ENCODE measurements at regions not wholly inside any gene's neighbourhood (a gene's known extent, or its start where the extent isn't known, plus 50 kb on each side); places are given as distances from the start of the nearest gene placed in this dataset.

GRCh38 chr22:48754611-48755058, 1073.0 kb downstream of the BRD1 start:
- TF ChIP-seq ESRRG (CRISPR knock-in tag; IDR thresholded peaks at IDR 0.05), result no peak
- TF ChIP-seq ZNF8 (CRISPR knock-in tag; IDR thresholded peaks at IDR 0.05), result no peak
- TF ChIP-seq, protein P1, sequence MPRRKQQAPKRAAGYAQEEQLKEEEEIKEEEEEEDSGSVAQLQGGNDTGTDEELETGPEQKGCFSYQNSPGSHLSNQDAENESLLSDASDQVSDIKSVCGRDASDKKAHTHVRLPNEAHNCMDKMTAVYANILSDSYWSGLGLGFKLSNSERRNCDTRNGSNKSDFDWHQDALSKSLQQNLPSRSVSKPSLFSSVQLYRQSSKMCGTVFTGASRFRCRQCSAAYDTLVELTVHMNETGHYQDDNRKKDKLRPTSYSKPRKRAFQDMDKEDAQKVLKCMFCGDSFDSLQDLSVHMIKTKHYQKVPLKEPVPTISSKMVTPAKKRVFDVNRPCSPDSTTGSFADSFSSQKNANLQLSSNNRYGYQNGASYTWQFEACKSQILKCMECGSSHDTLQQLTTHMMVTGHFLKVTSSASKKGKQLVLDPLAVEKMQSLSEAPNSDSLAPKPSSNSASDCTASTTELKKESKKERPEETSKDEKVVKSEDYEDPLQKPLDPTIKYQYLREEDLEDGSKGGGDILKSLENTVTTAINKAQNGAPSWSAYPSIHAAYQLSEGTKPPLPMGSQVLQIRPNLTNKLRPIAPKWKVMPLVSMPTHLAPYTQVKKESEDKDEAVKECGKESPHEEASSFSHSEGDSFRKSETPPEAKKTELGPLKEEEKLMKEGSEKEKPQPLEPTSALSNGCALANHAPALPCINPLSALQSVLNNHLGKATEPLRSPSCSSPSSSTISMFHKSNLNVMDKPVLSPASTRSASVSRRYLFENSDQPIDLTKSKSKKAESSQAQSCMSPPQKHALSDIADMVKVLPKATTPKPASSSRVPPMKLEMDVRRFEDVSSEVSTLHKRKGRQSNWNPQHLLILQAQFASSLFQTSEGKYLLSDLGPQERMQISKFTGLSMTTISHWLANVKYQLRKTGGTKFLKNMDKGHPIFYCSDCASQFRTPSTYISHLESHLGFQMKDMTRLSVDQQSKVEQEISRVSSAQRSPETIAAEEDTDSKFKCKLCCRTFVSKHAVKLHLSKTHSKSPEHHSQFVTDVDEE (CRISPR knock-in tag; IDR thresholded peaks at IDR 0.05), result no peak
- TF ChIP-seq RARB (CRISPR knock-in tag; IDR thresholded peaks at IDR 0.05), result no peak
- no peak for TF ChIP-seq ARNTL (CRISPR knock-in tag; IDR thresholded peaks at IDR 0.05; ENCODE audit: borderline replicate concordance, low read depth)
- TF ChIP-seq PPARA (CRISPR knock-in tag; IDR thresholded peaks at IDR 0.05; ENCODE audit: borderline replicate concordance), result no peak
- no peak for TF ChIP-seq ZFP3 (CRISPR knock-in tag; IDR thresholded peaks at IDR 0.05)
- TF ChIP-seq ZFP30 (CRISPR knock-in tag; IDR thresholded peaks at IDR 0.05), result no peak
- no peak for TF ChIP-seq BACH2 (CRISPR knock-in tag; IDR thresholded peaks at IDR 0.05; ENCODE audit: borderline replicate concordance)
- TF ChIP-seq, protein P2, sequence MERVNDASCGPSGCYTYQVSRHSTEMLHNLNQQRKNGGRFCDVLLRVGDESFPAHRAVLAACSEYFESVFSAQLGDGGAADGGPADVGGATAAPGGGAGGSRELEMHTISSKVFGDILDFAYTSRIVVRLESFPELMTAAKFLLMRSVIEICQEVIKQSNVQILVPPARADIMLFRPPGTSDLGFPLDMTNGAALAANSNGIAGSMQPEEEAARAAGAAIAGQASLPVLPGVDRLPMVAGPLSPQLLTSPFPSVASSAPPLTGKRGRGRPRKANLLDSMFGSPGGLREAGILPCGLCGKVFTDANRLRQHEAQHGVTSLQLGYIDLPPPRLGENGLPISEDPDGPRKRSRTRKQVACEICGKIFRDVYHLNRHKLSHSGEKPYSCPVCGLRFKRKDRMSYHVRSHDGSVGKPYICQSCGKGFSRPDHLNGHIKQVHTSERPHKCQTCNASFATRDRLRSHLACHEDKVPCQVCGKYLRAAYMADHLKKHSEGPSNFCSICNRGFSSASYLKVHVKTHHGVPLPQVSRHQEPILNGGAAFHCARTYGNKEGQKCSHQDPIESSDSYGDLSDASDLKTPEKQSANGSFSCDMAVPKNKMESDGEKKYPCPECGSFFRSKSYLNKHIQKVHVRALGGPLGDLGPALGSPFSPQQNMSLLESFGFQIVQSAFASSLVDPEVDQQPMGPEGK (CRISPR knock-in tag; IDR thresholded peaks at IDR 0.05; ENCODE audit: borderline replicate concordance), result no peak
- no peak for TF ChIP-seq OSR1 (CRISPR knock-in tag; IDR thresholded peaks at IDR 0.05)
- no peak for TF ChIP-seq GLIS3 (CRISPR knock-in tag; IDR thresholded peaks at IDR 0.05)
- no peak for TF ChIP-seq CREB5 (CRISPR knock-in tag; IDR thresholded peaks at IDR 0.05; ENCODE audit: low read depth)
- TF ChIP-seq ZNF565 (CRISPR knock-in tag; conservative IDR thresholded peaks at IDR 0.05; ENCODE audit: low read depth), result no peak
- TF ChIP-seq, protein P3, sequence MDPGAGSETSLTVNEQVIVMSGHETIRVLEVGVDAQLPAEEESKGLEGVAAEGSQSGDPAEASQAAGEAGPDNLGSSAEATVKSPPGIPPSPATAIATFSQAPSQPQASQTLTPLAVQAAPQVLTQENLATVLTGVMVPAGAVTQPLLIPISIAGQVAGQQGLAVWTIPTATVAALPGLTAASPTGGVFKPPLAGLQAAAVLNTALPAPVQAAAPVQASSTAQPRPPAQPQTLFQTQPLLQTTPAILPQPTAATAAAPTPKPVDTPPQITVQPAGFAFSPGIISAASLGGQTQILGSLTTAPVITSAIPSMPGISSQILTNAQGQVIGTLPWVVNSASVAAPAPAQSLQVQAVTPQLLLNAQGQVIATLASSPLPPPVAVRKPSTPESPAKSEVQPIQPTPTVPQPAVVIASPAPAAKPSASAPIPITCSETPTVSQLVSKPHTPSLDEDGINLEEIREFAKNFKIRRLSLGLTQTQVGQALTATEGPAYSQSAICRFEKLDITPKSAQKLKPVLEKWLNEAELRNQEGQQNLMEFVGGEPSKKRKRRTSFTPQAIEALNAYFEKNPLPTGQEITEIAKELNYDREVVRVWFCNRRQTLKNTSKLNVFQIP (CRISPR knock-in tag; IDR thresholded peaks at IDR 0.05; ENCODE audit: borderline replicate concordance, low read depth), result no peak
- no peak for TF ChIP-seq ZNF70 (CRISPR knock-in tag; IDR thresholded peaks at IDR 0.05)
- TF ChIP-seq CSDC2 (CRISPR knock-in tag; IDR thresholded peaks at IDR 0.05), result no peak
- no peak for TF ChIP-seq TCF4 (CRISPR knock-in tag; IDR thresholded peaks at IDR 0.05; ENCODE audit: borderline replicate concordance)
- no peak for TF ChIP-seq TOX (CRISPR knock-in tag; IDR thresholded peaks at IDR 0.05; ENCODE audit: borderline replicate concordance)
- ATAC-seq, result no peak

DNA sequence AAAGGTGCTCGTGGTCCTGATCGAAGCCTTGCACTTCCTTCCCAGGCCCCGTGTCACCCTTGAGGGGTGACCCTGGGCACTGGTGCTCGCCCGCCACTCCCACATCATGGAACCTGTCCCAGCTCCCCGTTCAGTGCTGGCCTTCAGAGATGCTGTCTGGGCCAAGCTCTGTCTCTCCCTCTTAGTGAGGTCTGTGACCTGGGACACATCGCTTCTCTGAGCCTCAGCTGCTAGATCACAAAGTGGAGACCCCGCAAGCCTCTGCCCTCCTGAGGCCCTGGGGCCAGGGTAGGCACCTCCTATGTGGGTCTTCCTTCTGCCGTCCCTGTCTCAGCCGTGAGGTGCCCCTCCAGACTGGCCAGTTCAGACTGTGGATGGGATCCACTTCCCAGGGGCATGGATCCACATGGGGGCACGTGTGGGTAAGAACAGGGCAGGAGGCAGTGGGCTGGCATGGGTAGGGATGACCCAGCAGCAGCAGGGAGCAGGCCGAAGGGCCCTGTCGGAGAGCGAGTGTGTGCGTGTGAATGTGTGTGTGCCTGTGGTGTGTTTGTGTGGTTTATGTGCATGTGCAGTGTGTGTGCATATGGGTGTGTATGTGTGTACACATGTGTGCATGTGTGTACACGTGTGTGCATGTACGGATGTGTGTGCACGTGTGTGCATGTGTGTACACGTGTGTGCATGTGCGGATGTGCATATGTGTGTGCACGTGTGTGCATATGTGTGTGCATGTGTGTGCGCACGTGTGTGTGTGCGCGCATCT, 1073.7 kb downstream of the BRD1 start:
- ATAC-seq, result no peak
- TF ChIP-seq TOX (CRISPR knock-in tag; IDR thresholded peaks at IDR 0.05; ENCODE audit: borderline replicate concordance) (no peak), TCF4 (CRISPR knock-in tag; IDR thresholded peaks at IDR 0.05; ENCODE audit: borderline replicate concordance) (no peak)

- ATAC-seq, result no peak
- TF ChIP-seq TOX (CRISPR knock-in tag; IDR thresholded peaks at IDR 0.05; ENCODE audit: borderline replicate concordance), result no peak
- TF ChIP-seq, protein P2 (CRISPR knock-in tag; IDR thresholded peaks at IDR 0.05; ENCODE audit: borderline replicate concordance), result no peak
- no peak for TF ChIP-seq SNAI2 (CRISPR knock-in tag; IDR thresholded peaks at IDR 0.05)
- no peak for TF ChIP-seq ZNF70 (CRISPR knock-in tag; IDR thresholded peaks at IDR 0.05)
- TF ChIP-seq ZFP3 (CRISPR knock-in tag; IDR thresholded peaks at IDR 0.05), result no peak
- no peak for TF ChIP-seq ZFP30 (CRISPR knock-in tag; IDR thresholded peaks at IDR 0.05)
These were observed 1074.3 kb downstream of the BRD1 start for GRCh38 chr22:48753381-48753730.

All from SK-N-SH treated with all-trans-retinoic acid at 6 μM for 48 hours (cell line).